VCaP (cell line): ENCODE measurements at regions not wholly inside any gene's neighbourhood (a gene's known extent, or its start where the extent isn't known, plus 50 kb on each side); places are given as distances from the start of the nearest gene placed in this dataset.

ENCODE experiments used
- H3K27ac ChIP-seq: fragments of 450-650 bp; 2 replicates; pipeline ENCODE4 v1.5.1; 2017
- TF ChIP-seq, protein P1 (sequence below): fragments of 450-650 bp; conservative IDR thresholded peaks from 2 replicates; pipeline ENCODE4 v1.5.1; 2017; ENCODE audit warnings: mild to moderate bottlenecking, moderate library complexity

DNA sequence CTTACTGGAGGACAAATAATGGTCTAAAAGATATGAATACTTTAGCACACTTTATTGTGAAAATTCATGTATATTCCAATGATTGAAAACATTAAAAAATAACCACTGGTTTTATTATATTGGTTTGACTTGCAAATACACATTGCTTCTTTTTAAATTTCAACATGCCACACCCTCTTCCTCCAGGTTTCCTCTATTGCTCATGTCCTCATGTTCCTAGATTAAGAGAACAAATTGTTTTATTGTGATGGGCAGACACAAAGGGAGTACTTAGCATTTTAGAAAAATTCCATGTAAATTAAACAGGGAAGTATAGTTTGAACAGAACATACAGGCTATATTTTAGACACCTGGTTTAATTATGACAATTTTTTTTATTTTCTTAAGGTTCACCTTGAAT lies 230.6 kb upstream of the GPRIN3 start:
- TF ChIP-seq, protein P1, sequence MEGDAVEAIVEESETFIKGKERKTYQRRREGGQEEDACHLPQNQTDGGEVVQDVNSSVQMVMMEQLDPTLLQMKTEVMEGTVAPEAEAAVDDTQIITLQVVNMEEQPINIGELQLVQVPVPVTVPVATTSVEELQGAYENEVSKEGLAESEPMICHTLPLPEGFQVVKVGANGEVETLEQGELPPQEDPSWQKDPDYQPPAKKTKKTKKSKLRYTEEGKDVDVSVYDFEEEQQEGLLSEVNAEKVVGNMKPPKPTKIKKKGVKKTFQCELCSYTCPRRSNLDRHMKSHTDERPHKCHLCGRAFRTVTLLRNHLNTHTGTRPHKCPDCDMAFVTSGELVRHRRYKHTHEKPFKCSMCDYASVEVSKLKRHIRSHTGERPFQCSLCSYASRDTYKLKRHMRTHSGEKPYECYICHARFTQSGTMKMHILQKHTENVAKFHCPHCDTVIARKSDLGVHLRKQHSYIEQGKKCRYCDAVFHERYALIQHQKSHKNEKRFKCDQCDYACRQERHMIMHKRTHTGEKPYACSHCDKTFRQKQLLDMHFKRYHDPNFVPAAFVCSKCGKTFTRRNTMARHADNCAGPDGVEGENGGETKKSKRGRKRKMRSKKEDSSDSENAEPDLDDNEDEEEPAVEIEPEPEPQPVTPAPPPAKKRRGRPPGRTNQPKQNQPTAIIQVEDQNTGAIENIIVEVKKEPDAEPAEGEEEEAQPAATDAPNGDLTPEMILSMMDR: no peak
- no peak overlapping the region for H3K27ac ChIP-seq

DNA sequence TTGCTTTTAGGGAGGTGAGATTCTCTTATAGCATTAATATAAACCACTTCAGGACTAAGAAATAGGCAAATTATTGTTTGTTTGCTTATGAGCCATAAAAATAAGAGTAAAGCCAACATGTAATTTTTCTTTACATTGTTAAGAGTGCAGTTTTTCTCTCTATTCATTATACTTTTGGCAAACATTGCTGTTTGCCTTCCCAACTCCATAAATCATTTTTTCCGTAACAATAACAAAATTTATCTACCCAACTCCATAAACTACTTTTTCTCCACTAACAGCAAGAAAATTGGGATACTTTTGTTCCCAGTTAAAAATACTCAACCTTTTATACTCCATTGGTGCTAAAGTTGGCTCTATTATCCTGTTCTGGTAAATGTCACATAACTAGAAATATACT lies 229.7 kb upstream of the GPRIN3 start:
- no peak overlapping the region for H3K27ac ChIP-seq
- TF ChIP-seq, protein P1: no peak

DNA sequence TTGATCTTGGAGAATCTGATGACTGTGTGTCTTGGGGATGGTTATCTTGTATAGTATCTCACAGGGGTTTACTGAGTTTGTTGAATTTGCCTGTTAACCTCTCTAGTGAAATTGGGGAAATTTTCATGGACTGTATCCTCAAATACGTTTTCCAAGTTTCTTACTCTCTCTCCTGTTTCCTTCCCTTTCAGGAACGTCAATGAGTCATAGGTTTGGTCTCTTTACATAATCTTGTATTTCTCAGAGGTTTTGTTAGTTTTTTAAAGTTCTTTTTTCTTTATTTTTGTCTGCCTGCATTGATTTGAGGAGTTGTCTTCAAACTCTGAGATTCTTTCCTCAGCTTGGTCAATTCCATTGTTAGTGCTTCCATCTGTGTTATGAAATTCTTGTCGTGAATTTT lies 227.7 kb upstream of the GPRIN3 start:
- TF ChIP-seq, protein P1: no peak

DNA sequence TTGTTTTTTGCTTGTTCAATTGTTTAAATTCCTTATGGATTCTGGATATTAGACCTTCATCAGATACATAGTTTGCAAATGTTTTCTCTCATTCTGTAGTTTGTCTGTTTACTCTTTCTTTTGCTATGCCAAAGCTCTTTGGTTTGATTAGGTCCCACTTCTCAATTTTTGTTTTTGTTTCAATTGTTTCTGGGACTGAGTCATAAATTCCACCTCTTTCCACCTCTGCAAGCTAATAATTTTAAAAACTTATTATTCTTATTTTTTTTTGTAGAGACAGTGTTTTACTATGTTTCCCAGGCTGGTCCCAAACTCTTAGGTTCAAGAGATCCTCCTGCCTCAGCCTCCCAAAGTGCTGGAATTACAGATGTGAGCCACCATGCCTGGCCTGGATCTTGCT lies 226.8 kb upstream of the GPRIN3 start:
- no peak overlapping the region for H3K27ac ChIP-seq
- TF ChIP-seq, protein P1: no peak

More for the DNA sequence above, 227.7 kb upstream of the GPRIN3 start:
- no peak overlapping the region for H3K27ac ChIP-seq

DNA sequence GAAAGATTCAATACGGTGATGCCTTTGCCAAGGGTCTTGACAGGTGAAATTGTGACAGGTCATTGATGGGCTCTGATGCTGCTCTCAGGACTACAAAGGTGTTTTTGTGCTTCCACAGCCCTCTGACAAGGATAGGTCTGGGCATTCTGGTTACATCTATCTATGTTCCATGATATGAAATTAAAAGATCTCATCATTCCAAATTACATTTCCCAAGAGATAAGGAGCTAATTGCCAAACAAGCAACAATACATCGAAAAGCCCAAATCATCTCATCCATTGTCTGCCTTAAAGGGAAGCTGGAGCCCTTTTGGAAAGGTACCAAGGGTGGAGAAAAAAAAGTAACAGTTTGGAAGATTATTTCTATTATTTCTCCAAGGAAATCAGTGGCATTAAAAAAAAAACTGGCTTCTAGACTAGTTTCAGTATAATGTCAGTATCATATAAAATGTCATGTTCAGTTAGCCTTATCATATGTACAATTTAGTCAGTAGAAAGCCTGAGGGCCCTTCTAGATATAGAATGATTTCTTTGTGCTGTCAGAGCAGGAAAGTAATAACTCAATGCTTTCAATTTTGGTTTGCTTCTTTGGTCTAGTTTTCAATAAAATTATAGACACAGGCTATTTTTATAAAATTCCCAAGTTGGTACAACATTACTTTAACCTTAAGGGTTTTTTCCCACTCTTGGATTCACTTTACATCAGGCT lies 224.5 kb upstream of the GPRIN3 start:
- H3K27ac ChIP-seq: no peak overlapping the region

DNA sequence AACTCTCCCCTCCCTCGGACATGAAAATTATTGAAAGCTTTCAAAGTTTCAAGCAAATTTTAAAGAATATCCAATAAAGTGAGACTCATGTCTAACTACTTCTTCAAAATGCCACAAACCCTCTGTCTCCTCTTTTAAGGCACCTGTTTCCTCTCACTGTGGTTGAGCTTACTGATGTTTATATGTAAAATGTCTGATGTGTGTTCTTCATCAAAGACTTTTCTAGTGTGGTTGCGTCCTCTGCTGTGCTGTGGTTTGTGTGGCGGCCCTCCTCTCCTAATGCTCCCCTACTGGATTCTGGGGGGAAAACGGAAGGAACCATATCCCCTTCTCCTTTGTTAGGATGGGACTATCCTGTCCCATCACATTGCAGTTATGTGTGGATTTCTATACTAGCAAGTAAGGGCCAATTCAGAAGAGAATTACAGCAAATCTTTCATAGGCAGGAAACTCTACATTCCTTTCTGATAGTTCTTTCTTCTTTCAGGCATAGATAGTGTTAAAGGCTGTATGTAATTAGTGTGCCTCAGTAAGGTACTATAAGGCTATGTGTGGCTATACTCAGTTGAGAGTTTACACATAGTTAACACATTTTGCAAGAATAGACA lies 221.0 kb upstream of the GPRIN3 start:
- no peak overlapping the region for H3K27ac ChIP-seq
- TF ChIP-seq, protein P1: no peak

More for the DNA sequence above, 224.5 kb upstream of the GPRIN3 start:
- TF ChIP-seq, protein P1: no peak

DNA sequence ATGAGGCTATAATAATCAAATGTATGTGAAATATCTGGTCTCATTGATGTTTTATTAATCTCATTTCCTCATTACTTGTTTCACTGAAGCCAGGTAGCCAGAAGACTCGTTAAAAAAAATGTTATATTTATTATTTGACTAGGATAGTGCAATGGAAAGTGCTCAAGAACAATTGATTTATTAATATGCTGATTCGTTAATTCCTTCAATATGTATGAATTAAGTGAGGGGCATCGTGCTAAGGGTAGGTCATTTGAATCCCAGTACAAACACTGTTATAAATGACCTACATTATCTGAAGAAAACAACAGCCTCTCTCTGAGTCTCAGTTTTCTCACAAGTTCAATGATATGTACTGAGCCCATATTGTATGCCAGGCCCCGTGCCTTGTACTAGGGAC lies 214.2 kb upstream of the GPRIN3 start:
- TF ChIP-seq, protein P1: no peak
- H3K27ac ChIP-seq: no peak overlapping the region
